ENCODE measurements at regions not wholly inside any gene's neighbourhood (a gene's known extent, or its start where the extent isn't known, plus 50 kb on each side); places are given as distances from the start of the nearest gene placed in this dataset.

DNA sequence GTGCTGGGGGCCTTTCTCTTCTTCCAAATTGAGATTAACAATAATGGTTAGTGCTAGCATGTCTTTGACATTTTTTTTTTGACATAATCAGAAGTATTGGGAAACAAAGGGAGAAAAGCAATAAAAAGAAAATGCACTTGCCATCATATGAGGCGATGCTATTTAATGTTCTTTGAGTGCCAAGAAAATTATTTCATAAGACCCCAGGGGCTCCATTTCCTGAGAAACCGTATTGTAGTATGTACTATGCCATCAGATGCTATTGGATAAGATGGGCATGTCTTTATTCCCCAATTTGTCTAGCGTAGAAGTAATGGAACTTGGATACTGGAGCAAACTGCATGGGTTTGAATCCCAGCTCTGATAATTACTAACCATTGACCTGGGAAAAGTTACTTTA lies 408.9 kb downstream of the ADRA2A start:
- Histone ChIP-seq H3K4me1 (ENCODE audit: insufficient read depth) (no peaks in the 10 kb centered on the region), H4K20me1 (replicated peaks; ENCODE audit: insufficient read depth) (no peaks in the 10 kb centered on the region), H3K27ac (ENCODE audit: low read depth) (no peak overlapping the region), H3F3A (replicated peaks; ENCODE audit: low read depth) (no peaks in the 10 kb centered on the region), H2AFZ (no peak overlapping the region), H3K79me2 (replicated peaks; ENCODE audit: insufficient read depth) (no peaks in the 10 kb centered on the region), H3K4me2 (no peak overlapping the region), H3K36me3 (ENCODE audit: insufficient read depth) (peaks cover 6% of the 10 kb centered on the region), H3K9me2 (ENCODE audit: insufficient read depth) (no peaks in the 10 kb centered on the region), H3K4me3 (no peak overlapping the region), H3K27me3 (ENCODE audit: insufficient read depth) (no peaks in the 10 kb centered on the region)
- H3K36me3 Mint-ChIP-seq (ENCODE audit: low read depth): peaks cover 27% of the 10 kb centered on the region
- H3K4me3 Mint-ChIP-seq: no peak overlapping the region
- TF ChIP-seq ZNF331 (CRISPR knock-in tag; IDR thresholded peaks at IDR 0.05; ENCODE audit: low read depth) (no peak), JUNB (IDR thresholded peaks at IDR 0.05; ENCODE audit: unreplicated experiment) (no peak), NANOG (IDR thresholded peaks at IDR 0.05; ENCODE audit: borderline replicate concordance) (no peak), ZNF114 (CRISPR knock-in tag; IDR thresholded peaks at IDR 0.05) (no peak), EZH2phosphoT487 (IDR thresholded peaks at IDR 0.05; ENCODE audit: unreplicated experiment) (no peak), POLR2AphosphoS5 (IDR thresholded peaks at IDR 0.05; ENCODE audit: low read depth) (no peak)
- TF ChIP-seq, protein P1, sequence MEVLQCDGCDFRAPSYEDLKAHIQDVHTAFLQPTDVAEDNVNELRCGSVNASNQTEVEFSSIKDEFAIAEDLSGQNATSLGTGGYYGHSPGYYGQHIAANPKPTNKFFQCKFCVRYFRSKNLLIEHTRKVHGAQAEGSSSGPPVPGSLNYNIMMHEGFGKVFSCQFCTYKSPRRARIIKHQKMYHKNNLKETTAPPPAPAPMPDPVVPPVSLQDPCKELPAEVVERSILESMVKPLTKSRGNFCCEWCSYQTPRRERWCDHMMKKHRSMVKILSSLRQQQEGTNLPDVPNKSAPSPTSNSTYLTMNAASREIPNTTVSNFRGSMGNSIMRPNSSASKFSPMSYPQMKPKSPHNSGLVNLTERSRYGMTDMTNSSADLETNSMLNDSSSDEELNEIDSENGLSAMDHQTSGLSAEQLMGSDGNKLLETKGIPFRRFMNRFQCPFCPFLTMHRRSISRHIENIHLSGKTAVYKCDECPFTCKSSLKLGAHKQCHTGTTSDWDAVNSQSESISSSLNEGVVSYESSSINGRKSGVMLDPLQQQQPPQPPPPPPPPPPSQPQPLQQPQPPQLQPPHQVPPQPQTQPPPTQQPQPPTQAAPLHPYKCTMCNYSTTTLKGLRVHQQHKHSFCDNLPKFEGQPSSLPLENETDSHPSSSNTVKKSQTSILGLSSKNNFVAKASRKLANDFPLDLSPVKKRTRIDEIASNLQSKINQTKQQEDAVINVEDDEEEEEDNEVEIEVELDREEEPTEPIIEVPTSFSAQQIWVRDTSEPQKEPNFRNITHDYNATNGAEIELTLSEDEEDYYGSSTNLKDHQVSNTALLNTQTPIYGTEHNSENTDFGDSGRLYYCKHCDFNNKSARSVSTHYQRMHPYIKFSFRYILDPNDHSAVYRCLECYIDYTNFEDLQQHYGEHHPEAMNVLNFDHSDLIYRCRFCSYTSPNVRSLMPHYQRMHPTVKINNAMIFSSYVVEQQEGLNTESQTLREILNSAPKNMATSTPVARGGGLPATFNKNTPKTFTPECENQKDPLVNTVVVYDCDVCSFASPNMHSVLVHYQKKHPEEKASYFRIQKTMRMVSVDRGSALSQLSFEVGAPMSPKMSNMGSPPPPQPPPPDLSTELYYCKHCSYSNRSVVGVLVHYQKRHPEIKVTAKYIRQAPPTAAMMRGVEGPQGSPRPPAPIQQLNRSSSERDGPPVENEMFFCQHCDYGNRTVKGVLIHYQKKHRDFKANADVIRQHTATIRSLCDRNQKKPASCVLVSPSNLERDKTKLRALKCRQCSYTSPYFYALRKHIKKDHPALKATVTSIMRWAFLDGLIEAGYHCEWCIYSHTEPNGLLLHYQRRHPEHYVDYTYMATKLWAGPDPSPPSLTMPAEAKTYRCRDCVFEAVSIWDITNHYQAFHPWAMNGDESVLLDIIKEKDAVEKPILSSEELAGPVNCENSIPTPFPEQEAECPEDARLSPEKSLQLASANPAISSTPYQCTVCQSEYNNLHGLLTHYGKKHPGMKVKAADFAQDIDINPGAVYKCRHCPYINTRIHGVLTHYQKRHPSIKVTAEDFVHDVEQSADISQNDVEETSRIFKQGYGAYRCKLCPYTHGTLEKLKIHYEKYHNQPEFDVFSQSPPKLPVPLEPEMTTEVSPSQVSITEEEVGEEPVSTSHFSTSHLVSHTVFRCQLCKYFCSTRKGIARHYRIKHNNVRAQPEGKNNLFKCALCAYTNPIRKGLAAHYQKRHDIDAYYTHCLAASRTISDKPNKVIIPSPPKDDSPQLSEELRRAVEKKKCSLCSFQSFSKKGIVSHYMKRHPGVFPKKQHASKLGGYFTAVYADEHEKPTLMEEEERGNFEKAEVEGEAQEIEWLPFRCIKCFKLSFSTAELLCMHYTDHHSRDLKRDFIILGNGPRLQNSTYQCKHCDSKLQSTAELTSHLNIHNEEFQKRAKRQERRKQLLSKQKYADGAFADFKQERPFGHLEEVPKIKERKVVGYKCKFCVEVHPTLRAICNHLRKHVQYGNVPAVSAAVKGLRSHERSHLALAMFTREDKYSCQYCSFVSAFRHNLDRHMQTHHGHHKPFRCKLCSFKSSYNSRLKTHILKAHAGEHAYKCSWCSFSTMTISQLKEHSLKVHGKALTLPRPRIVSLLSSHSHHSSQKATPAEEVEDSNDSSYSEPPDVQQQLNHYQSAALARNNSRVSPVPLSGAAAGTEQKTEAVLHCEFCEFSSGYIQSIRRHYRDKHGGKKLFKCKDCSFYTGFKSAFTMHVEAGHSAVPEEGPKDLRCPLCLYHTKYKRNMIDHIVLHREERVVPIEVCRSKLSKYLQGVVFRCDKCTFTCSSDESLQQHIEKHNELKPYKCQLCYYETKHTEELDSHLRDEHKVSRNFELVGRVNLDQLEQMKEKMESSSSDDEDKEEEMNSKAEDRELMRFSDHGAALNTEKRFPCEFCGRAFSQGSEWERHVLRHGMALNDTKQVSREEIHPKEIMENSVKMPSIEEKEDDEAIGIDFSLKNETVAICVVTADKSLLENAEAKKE (CRISPR knock-in tag; IDR thresholded peaks at IDR 0.05): no peak
- no peak for ATAC-seq
- peaks cover under 1% of the 10 kb centered on the region for H3K27me3 Mint-ChIP-seq (ENCODE audit: insufficient read depth, low read depth, poor library complexity)
- no peak for DNase-seq (ENCODE audit: low spot score)
- no peaks in the 10 kb centered on the region for H3K4me1 Mint-ChIP-seq
- H3K27ac Mint-ChIP-seq: no peak overlapping the region
- peaks cover 34% of the 10 kb centered on the region for H3K9me3 Mint-ChIP-seq

DNA sequence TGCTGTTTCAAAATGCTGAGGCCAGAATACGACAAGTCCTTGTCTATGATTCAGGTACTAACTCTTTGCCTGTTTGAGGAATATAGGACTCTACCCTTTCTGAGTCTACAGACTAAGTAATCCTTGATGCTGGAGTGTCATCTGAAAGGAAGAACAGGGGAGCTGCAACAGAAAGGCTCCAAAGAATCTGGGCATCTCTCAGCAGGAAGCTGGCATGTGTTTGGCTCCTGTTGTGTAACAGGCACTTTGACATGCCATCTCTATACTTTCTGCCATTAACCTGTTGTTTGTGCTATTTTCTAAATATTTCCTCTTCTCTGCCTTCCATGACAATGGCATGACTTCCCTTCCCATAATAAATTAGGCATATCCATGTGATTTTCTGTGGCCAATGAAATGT lies 409.5 kb downstream of the ADRA2A start:
- peaks cover 40% of the 10 kb centered on the region for H3K9me3 Mint-ChIP-seq
- H3K27me3 Mint-ChIP-seq (ENCODE audit: insufficient read depth, low read depth, poor library complexity): no peaks in the 10 kb centered on the region
- H3K4me3 Mint-ChIP-seq: no peak overlapping the region
- H3K27me3 ChIP-seq (ENCODE audit: insufficient read depth): no peaks in the 10 kb centered on the region
- TF ChIP-seq JUNB (IDR thresholded peaks at IDR 0.05; ENCODE audit: unreplicated experiment) (no peak), ZNF331 (CRISPR knock-in tag; IDR thresholded peaks at IDR 0.05; ENCODE audit: low read depth) (no peak)
- TF ChIP-seq, protein P2, sequence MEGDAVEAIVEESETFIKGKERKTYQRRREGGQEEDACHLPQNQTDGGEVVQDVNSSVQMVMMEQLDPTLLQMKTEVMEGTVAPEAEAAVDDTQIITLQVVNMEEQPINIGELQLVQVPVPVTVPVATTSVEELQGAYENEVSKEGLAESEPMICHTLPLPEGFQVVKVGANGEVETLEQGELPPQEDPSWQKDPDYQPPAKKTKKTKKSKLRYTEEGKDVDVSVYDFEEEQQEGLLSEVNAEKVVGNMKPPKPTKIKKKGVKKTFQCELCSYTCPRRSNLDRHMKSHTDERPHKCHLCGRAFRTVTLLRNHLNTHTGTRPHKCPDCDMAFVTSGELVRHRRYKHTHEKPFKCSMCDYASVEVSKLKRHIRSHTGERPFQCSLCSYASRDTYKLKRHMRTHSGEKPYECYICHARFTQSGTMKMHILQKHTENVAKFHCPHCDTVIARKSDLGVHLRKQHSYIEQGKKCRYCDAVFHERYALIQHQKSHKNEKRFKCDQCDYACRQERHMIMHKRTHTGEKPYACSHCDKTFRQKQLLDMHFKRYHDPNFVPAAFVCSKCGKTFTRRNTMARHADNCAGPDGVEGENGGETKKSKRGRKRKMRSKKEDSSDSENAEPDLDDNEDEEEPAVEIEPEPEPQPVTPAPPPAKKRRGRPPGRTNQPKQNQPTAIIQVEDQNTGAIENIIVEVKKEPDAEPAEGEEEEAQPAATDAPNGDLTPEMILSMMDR (conservative IDR thresholded peaks at IDR 0.05; ENCODE audit: low read depth in 2 of 2): no peak
- TF ChIP-seq, protein P3, sequence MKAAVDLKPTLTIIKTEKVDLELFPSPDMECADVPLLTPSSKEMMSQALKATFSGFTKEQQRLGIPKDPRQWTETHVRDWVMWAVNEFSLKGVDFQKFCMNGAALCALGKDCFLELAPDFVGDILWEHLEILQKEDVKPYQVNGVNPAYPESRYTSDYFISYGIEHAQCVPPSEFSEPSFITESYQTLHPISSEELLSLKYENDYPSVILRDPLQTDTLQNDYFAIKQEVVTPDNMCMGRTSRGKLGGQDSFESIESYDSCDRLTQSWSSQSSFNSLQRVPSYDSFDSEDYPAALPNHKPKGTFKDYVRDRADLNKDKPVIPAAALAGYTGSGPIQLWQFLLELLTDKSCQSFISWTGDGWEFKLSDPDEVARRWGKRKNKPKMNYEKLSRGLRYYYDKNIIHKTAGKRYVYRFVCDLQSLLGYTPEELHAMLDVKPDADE (IDR thresholded peaks at IDR 0.05): no peak
- H4K20me1 ChIP-seq (replicated peaks; ENCODE audit: insufficient read depth): no peaks in the 10 kb centered on the region
- H3K9me2 ChIP-seq (ENCODE audit: insufficient read depth): no peaks in the 10 kb centered on the region
- H3K36me3 ChIP-seq (ENCODE audit: insufficient read depth): peaks cover 7% of the 10 kb centered on the region
- H3K4me1 Mint-ChIP-seq: no peaks in the 10 kb centered on the region
- no peaks in the 10 kb centered on the region for H3F3A ChIP-seq (replicated peaks; ENCODE audit: low read depth)
- H3K36me3 Mint-ChIP-seq (ENCODE audit: low read depth): peaks cover 32% of the 10 kb centered on the region
- ATAC-seq: no peak
- no peak overlapping the region for H3K4me3 ChIP-seq
- no peak overlapping the region for H3K27ac ChIP-seq (ENCODE audit: low read depth)
- H3K4me1 ChIP-seq (ENCODE audit: insufficient read depth): no peaks in the 10 kb centered on the region
- no peaks in the 10 kb centered on the region for H3K79me2 ChIP-seq (replicated peaks; ENCODE audit: insufficient read depth)
- H3K27ac Mint-ChIP-seq: no peak overlapping the region
- H3K4me2 ChIP-seq: no peak overlapping the region
- no peak overlapping the region for H2AFZ ChIP-seq
- no peak for DNase-seq (ENCODE audit: low spot score)
